Neuronal stem cell (in vitro differentiated cells): ENCODE measurements at regions not wholly inside any gene's neighbourhood (a gene's known extent, or its start where the extent isn't known, plus 50 kb on each side); places are given as distances from the start of the nearest gene placed in this dataset.

ENCODE experiments used
- DNase-seq: peaks from one replicate; pipeline ENCODE4 v3.0.0-alpha.2; 2013; ENCODE audit warnings: low spot score
- H2AFZ ChIP-seq: one replicate; pipeline ENCODE4 v1.6.1; 2013; ENCODE audit warnings: mild to moderate bottlenecking, low read length, inconsistent platforms
- H2AK5ac ChIP-seq: 2 replicates; pipeline ENCODE4 v1.6.1; 2013; ENCODE audit warnings: low read depth, mild to moderate bottlenecking, inconsistent platforms, low read length, moderate library complexity, mixed read lengths
- H2BK120ac ChIP-seq: 2 replicates; pipeline ENCODE4 v1.6.1; 2013; ENCODE audit warnings: low read depth, mild to moderate bottlenecking, inconsistent platforms, low read length, moderate library complexity, mixed read lengths
- H2BK12ac ChIP-seq: one replicate; pipeline ENCODE4 v1.6.1; 2013; ENCODE audit warnings: low read length, inconsistent platforms
- H2BK15ac ChIP-seq: 2 replicates; pipeline ENCODE4 v1.6.1; 2013; ENCODE audit warnings: mild to moderate bottlenecking, low read length, inconsistent platforms, mixed read lengths
- H2BK5ac ChIP-seq: one replicate; pipeline ENCODE4 v1.6.1; 2013; ENCODE audit warnings: inconsistent platforms, mild to moderate bottlenecking, low read length, moderate library complexity
- H3K14ac ChIP-seq: one replicate; pipeline ENCODE4 v1.6.1; 2013; ENCODE audit warnings: low read length, inconsistent platforms
- H3K18ac ChIP-seq: 2 replicates; pipeline ENCODE4 v1.6.1; 2013; ENCODE audit warnings: low read length, inconsistent platforms
- H3K23ac ChIP-seq: 2 replicates; pipeline ENCODE4 v1.6.1; 2013; ENCODE audit warnings: low read depth, mild to moderate bottlenecking, mixed read lengths, low read length, inconsistent platforms; ENCODE audit not compliant: poor library complexity
- H3K27ac ChIP-seq: replicated peaks from 3 replicates; pipeline ENCODE4 v1.5.1; 2013; ENCODE audit warnings: low read length, inconsistent platforms
- H3K27me3 ChIP-seq, 3 experiments: 2 replicates each; pipeline ENCODE4 v1.6.1; 2013; ENCODE audit warnings: low read length in 3 of 3, mild to moderate bottlenecking in 2 of 3, inconsistent platforms in 1 of 3, low read depth in 1 of 3, mixed read lengths in 1 of 3, moderate library complexity in 1 of 3; ENCODE audit not compliant: control insufficient read depth in 3 of 3, insufficient read depth in 3 of 3
- H3K36me3 ChIP-seq, 2 donors: replicated peaks in 1 of 2; 2 replicates each; pipeline ENCODE4 v1.6.1; 2013; ENCODE audit warnings: low read length in 2 of 2; ENCODE audit not compliant: control insufficient read depth in 2 of 2, insufficient read depth in 2 of 2
- H3K4ac ChIP-seq: 2 replicates; pipeline ENCODE4 v1.6.1; 2013; ENCODE audit warnings: inconsistent platforms, mild to moderate bottlenecking, low read length, moderate library complexity
- H3K4me1 ChIP-seq, 2 donors: 1 replicate in 1 of 2; 2 replicates in 1 of 2; pipeline ENCODE4 v1.6.1; 2013; ENCODE audit warnings: low read length in 2 of 2, low read depth in 1 of 2; ENCODE audit not compliant: control insufficient read depth in 2 of 2, insufficient read depth in 1 of 2
- H3K4me2 ChIP-seq: one replicate; pipeline ENCODE4 v1.6.1; 2013; ENCODE audit warnings: mild to moderate bottlenecking, low read length, inconsistent platforms; ENCODE audit not compliant: insufficient read depth, poor library complexity, severe bottlenecking
- H3K4me3 ChIP-seq, 2 donors: 2 replicates each; pipeline ENCODE4 v1.5.1; 2013; ENCODE audit warnings: low read length in 2 of 2, mild to moderate bottlenecking in 2 of 2, inconsistent platforms in 1 of 2, moderate library complexity in 1 of 2
- H3K79me1 ChIP-seq: one replicate; pipeline ENCODE4 v1.6.1; 2013; ENCODE audit warnings: low read depth, mild to moderate bottlenecking, inconsistent platforms, low read length, moderate library complexity
- H3K9ac ChIP-seq: one replicate; pipeline ENCODE4 v1.6.1; 2013; ENCODE audit warnings: mild to moderate bottlenecking, low read depth, low read length, inconsistent platforms; ENCODE audit not compliant: poor library complexity
- H3K9me3 ChIP-seq, 2 donors: replicated peaks in 1 of 2; 2 replicates each; pipeline versions ENCODE3 to v1.6.1; 2013; ENCODE audit warnings: low read length in 2 of 2, mild to moderate bottlenecking in 2 of 2, inconsistent platforms in 1 of 2, low read depth in 1 of 2, mixed read lengths in 1 of 2, moderate library complexity in 1 of 2; ENCODE audit not compliant: control insufficient read depth in 2 of 2, insufficient read depth in 1 of 2
- H4K8ac ChIP-seq: one replicate; pipeline ENCODE4 v1.6.1; 2013; ENCODE audit warnings: low read depth, mild to moderate bottlenecking, inconsistent platforms, low read length, moderate library complexity
- H4K91ac ChIP-seq: one replicate; pipeline ENCODE4 v1.6.1; 2013; ENCODE audit warnings: low read length, low read depth, mild to moderate bottlenecking, inconsistent platforms; ENCODE audit not compliant: poor library complexity
- WGBS, 2 donors: extraction: QIAGEN DNeasy Blood & Tissue Kit; methylation state at CpG; one replicate each; pipeline ENCODE4 v1.1.7; 2013; ENCODE audit warnings: missing lambda C conversion rate in 2 of 2, mixed read lengths in 1 of 2; ENCODE audit not compliant: insufficient read length in 2 of 2, insufficient replicate concordance in 1 of 2; ENCODE audit errors: extremely low coverage in 2 of 2; 5-methylcytosine and 5-hydroxymethylcytosine counted together

GRCh38 chr6:21864206-21864605 lies 270.7 kb downstream of the SOX4 start:
- H3K27me3 ChIP-seq: no peaks in the 10 kb centered on the region

GRCh38 chr6:21868226-21868625 lies 274.7 kb downstream of the SOX4 start:
- no peak for DNase-seq
- Histone ChIP-seq H2AFZ (no peak overlapping the region), H2AK5ac (no peak overlapping the region), H3K27me3 (no peaks in the 10 kb centered on the region), H3K18ac (no peak overlapping the region), H3K9ac (no peak overlapping the region), H3K36me3 (peaks cover 0 to 11% of the 10 kb centered on the region in 2 donors), H3K4ac (no peak overlapping the region), H3K4me3 (no peak overlapping the region), H2BK12ac (no peak overlapping the region), H3K27ac (no peak overlapping the region), H3K14ac (no peak overlapping the region), H4K8ac (no peak overlapping the region), H4K91ac (no peak overlapping the region), H2BK5ac (no peak overlapping the region), H3K23ac (no peak overlapping the region), H2BK120ac (no peak overlapping the region), H3K4me2 (no peak overlapping the region), H3K4me1 (peaks cover 0 to 3% of the 10 kb centered on the region in 2 donors), H2BK15ac (no peak overlapping the region), H3K79me1 (peaks cover 1% of the 10 kb centered on the region), H3K9me3 (peaks cover 0 to 2% of the 10 kb centered on the region in 2 donors)
- WGBS, 2 donors: no CpG with 5 or more reads among the region's 2 CpGs

More at GRCh38 chr6:21864206-21864605, 270.7 kb downstream of the SOX4 start:
- Histone ChIP-seq H3K9me3 (no peaks in the 10 kb centered on the region), H3K14ac (no peak overlapping the region), H3K27ac (no peak overlapping the region), H2BK12ac (no peak overlapping the region), H3K23ac (no peak overlapping the region), H3K4me3 (no peak overlapping the region), H3K4me1 (peaks cover 0 to under 1% of the 10 kb centered on the region in 2 donors), H2AK5ac (no peak overlapping the region), H3K18ac (no peak overlapping the region), H3K79me1 (no peaks in the 10 kb centered on the region), H3K9ac (no peak overlapping the region), H2BK5ac (no peak overlapping the region), H2BK120ac (no peak overlapping the region), H3K4me2 (no peak overlapping the region), H4K91ac (no peak overlapping the region), H2AFZ (no peak overlapping the region), H3K4ac (no peak overlapping the region), H3K36me3 (peaks cover 0 to 16% of the 10 kb centered on the region in 2 donors), H4K8ac (no peak overlapping the region), H2BK15ac (no peak overlapping the region)
- WGBS, 2 donors: no CpG with 5 or more reads among the region's 2 CpGs
- no peak for DNase-seq

GRCh38 chr6:21869085-21869771 lies 275.7 kb downstream of the SOX4 start:
- Histone ChIP-seq H2AFZ (no peak overlapping the region), H3K79me1 (peaks cover 1% of the 10 kb centered on the region), H3K9ac (no peak overlapping the region), H3K27me3 (no peaks in the 10 kb centered on the region), H3K36me3 (peaks cover 0 to 21% of the 10 kb centered on the region in 2 donors), H2BK120ac (no peak overlapping the region), H2BK5ac (no peak overlapping the region), H4K91ac (no peak overlapping the region), H3K14ac (no peak overlapping the region), H3K27ac (no peak overlapping the region), H3K4me3 (no peak overlapping the region), H4K8ac (no peak overlapping the region), H2BK12ac (no peak overlapping the region), H3K4me2 (no peak overlapping the region), H2BK15ac (no peak overlapping the region), H3K4ac (no peak overlapping the region), H2AK5ac (no peak overlapping the region), H3K23ac (no peak overlapping the region), H3K18ac (no peak overlapping the region), H3K9me3 (peaks cover 0 to 12% of the 10 kb centered on the region in 2 donors), H3K4me1 (peaks cover 0 to 3% of the 10 kb centered on the region in 2 donors)
- no peak for DNase-seq
- no CpG with 5 or more reads among the region's 8 CpGs for WGBS, 2 donors

GRCh38 chr6:21870076-21870730 lies 276.7 kb downstream of the SOX4 start:
- Histone ChIP-seq H2BK120ac (no peak overlapping the region), H3K36me3 (peaks cover 0 to 31% of the 10 kb centered on the region in 2 donors), H3K14ac (no peak overlapping the region), H3K4me2 (no peak overlapping the region), H2BK5ac (no peak overlapping the region), H4K8ac (no peak overlapping the region), H3K4ac (no peak overlapping the region), H2BK12ac (no peak overlapping the region), H3K27me3 (no peaks in the 10 kb centered on the region), H2AFZ (no peak overlapping the region), H3K79me1 (peaks cover 1% of the 10 kb centered on the region), H3K23ac (no peak overlapping the region), H3K4me3 (no peak overlapping the region), H3K9ac (no peak overlapping the region), H3K27ac (no peak overlapping the region), H2BK15ac (no peak overlapping the region), H3K18ac (no peak overlapping the region), H2AK5ac (no peak overlapping the region), H3K9me3 (peaks cover 0 to 18% of the 10 kb centered on the region in 2 donors), H4K91ac (no peak overlapping the region), H3K4me1 (peaks cover 0 to 3% of the 10 kb centered on the region in 2 donors)
- no CpG with 5 or more reads among the region's 5 CpGs for WGBS, 2 donors
- no peak for DNase-seq
